GM12892 (cell line): ENCODE measurements at regions not wholly inside any gene's neighbourhood (a gene's known extent, or its start where the extent isn't known, plus 50 kb on each side); places are given as distances from the start of the nearest gene placed in this dataset.

ENCODE experiments used
- POLR2A ChIP-seq: IDR thresholded peaks from 2 replicates; pipeline ENCODE4 v1.6.1; 2011; ENCODE audit warnings: low read depth, low read length, control low read depth
- POLR2AphosphoS5 ChIP-seq: IDR thresholded peaks from 2 replicates; pipeline ENCODE4 v1.6.1; 2011; ENCODE audit warnings: low read depth, low read length, control low read depth

GRCh38 chr2:145832681-145833080, 1312.8 kb upstream of the ZEB2 start:
- TF ChIP-seq POLR2AphosphoS5 (no peak), POLR2A (no peak)
